GM03348 (cell line): ENCODE measurements at regions not wholly inside any gene's neighbourhood (a gene's known extent, or its start where the extent isn't known, plus 50 kb on each side); places are given as distances from the start of the nearest gene placed in this dataset.
"Not testable (repeated sequence)": the region's sequence is repeated elsewhere in the genome, so short reads cannot be mapped to it uniquely, and the experiment has no call there.

Experiments used
- DNase-seq: peaks from one replicate; pipeline ENCODE4 v3.0.0; 2012; ENCODE audit warnings: low spot score

- DNase-seq: no peak
Measured at GRCh38 chr2:20949256-20949655, 94.6 kb downstream of the APOB start.

GRCh38 chr2:20946468-20946867 is 97.4 kb downstream of the APOB start:
- no peak for DNase-seq

DNA sequence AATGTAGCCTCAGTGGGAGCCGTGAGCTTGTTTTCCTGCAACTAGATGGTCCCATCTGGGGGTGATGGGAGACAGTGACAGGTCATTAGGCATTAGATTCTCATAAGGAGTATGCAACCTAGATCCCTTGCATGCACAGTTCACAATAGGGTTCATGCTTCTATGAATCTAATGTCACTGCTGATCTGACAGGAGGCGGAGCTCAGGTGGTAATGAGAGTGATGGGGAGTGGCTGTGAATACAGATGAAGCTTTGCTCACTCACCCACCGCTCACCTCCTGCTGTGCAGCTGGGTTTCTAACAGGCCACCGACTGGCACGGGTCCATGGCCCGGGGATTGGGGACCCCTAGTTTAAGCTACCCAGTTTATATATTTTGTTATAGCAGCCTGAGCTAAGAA is 100.2 kb downstream of the APOB start:
- not testable (repeated sequence) for DNase-seq

- no peak for DNase-seq
Measured at GRCh38 chr2:20942646-20943125, 101.2 kb downstream of the APOB start.

- DNase-seq: no peak
Measured at GRCh38 chr2:20940856-20941255, 103.0 kb downstream of the APOB start.

- DNase-seq: no peak
Measured at GRCh38 chr2:20939931-20940795, 103.7 kb downstream of the APOB start.

DNA sequence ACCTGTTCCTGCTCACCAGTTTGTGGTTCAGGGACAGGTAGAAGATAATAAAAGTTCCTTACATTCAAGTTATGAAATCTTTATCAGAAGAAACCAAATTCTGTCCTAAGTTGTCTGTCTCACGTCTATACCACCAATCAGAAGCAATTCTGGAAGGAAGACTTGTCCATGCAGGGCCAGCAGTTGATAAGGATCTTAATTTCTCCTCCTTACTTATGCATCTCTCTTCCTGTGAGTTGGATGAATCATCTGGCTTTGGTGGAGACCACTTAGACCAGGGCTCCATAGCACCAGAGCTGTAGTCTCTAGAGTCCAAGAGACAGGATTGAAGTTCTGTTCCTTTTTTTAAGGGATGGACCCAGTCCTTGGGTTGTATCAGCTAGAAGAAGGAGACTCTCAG is 106.5 kb downstream of the APOB start:
- DNase-seq: no peak

- DNase-seq: no peak
Measured at GRCh38 chr2:20935168-20935775, 108.6 kb downstream of the APOB start.

DNA sequence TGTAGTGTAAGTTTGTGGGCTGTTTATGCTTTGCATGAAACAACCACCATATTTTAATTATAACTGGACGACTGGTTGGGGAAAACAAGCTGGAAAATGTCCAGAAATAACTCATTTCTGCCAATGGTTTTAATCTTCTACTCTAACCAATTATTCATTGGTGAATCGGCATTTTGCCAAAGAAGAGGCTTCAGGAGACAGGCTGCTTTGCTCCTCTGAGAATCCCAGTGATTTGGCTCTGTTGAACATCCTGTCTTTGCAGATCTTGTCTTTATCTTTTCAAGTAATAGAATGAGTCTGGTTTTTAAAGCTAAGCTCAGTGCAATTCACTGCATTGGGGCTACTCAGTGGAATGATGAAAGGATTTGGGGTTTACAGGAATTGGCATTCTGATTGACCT is 109.6 kb downstream of the APOB start:
- no peak for DNase-seq

DNA sequence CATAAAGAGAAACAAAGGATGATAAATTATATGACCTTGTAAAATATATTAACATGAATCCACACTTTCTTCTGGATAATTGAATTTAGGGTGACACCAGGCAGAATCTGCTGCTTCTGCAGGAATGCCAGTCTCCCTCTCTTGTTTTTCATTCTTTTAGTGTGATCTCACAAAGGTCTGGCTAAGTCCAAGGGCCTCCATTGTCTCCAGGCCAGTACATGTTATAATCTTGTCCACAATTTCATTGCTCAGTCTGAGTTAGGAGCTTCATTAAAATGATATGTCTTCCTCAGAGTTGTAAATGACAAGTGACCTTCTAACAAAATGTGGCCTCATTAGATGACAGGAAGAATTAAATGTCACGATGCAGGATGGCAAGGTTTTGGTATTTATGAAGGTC is 110.2 kb downstream of the APOB start:
- no peak for DNase-seq

- no peak for DNase-seq
Measured at GRCh38 chr2:20931346-20931745, 108.4 kb upstream of the LDAH start.

DNA sequence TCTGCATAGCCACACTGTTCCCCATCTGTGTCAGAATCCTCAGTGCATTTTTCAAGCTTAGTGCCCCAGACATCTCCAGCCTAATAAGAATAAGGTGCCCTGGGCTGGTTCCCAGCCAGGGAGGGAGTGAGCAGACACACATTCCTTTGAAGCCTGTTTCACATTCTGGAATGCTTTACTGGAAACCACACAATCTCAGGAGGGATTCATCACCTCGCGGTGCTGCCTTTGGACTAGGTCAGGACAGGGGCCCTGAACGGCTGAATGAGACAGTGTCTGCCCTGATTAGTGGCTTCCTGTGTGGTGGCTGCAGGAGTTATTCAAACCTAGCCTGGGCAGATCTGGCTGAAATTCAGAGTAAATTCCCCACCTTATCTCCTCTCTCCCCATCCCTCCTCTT is 108.0 kb upstream of the LDAH start:
- peak; percentile 65 for DNase-seq

- DNase-seq: no peak
Measured at GRCh38 chr2:20929721-20930120, 106.8 kb upstream of the LDAH start.

DNA sequence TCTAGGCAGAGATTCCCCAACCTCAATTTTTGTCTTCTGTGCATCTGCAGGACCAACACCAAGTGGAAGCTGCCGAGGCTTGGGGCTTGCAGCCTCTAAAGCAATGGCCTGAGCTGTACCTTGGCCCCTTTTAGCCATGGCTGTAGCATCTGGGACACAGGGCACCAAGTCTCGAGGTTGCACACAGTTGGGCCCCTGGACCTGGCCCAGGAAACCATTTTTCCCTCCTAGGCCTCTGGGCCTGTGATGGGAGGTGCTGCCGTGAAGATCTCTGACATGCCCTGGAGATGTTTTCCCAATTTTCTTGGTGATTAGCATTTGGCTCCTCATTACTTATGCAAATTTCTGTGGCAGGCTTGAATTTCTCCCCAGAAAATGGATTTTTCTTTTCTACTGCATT is 105.7 kb upstream of the LDAH start:
- DNase-seq: no peak

GRCh38 chr2:20925265-20925889 is 102.5 kb upstream of the LDAH start:
- peak; percentile 23 for DNase-seq

- DNase-seq: no peak
Measured at GRCh38 chr2:20919297-20919800, 96.4 kb upstream of the LDAH start.

- DNase-seq: no peak
Measured at GRCh38 chr2:20917719-20918572, 95.0 kb upstream of the LDAH start.

GRCh38 chr2:20917287-20917660 is 94.4 kb upstream of the LDAH start:
- no peak for DNase-seq

DNA sequence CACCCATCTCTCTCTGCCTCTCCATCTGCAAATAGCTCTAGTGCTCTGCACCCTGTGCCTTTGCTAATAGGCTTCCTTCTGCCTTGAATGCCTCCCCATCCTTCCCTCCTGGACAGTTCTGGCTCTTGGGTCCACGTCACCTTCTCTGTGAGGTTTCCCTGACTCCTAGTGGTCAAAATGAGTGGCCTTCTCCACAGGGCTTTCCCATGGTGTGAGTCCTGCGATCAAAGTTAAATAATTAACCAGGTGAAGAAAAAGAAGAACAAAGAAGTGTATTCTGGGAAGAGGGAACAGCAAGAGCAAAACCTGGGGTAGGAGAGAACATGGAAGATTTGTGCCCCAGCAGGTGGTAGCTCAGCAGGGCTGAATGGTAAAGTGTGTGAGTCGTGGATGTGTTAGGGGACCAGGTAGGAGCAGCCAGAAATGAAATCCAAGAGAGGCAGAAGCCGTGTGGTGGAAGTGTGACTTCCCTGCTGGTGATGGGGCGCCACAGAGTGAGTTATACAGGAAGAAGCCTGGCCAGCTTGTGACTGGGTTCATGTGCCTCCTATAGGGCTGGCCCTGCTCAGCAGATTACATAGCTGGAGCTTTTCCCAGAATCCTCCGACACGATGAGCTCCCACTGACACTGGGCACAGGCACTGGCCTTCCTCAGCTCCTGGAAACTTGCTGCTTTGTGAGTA is 93.8 kb upstream of the LDAH start:
- peak; percentile 26 for DNase-seq

GRCh38 chr2:20915271-20915670 is 92.4 kb upstream of the LDAH start:
- DNase-seq: no peak

- no peak for DNase-seq
Measured at GRCh38 chr2:20914771-20915170, 91.9 kb upstream of the LDAH start.
